ENCODE measurements at regions not wholly inside any gene's neighbourhood (a gene's known extent, or its start where the extent isn't known, plus 50 kb on each side); places are given as distances from the start of the nearest gene placed in this dataset.

GRCh38 chr4:3706111-3706511 lies 60.1 kb upstream of the ADRA2C start:
- Histone ChIP-seq H3K79me2 (ENCODE audit: insufficient read depth, low read length) (no peaks in the 10 kb centered on the region), H4K20me1 (ENCODE audit: insufficient read depth, low read length) (no peaks in the 10 kb centered on the region), H2AFZ (ENCODE audit: low read length) (no peak overlapping the region), H3K9ac (ENCODE audit: insufficient read depth, low read depth, low read length) (no peak overlapping the region), H3K27ac (ENCODE audit: extremely low read length, insufficient read depth, low read length) (no peak overlapping the region), H3K27me3 (ENCODE audit: control insufficient read depth in 1 of 2, insufficient read depth in 2 of 2, low read length in 2 of 2) (peaks cover 16 to 84% of the 10 kb centered on the region in 2 experiments; a peak in 4 of 5 replicates), H3K4me3 (replicated peaks in 1 of 3; ENCODE audit: insufficient read depth in 1 of 3, low read depth in 2 of 3, low read length in 3 of 3) (no peak overlapping the region), H3K4me2 (ENCODE audit: low read depth, low read length) (no peak overlapping the region), H3K4me1 (ENCODE audit: insufficient read depth, low read length) (peaks cover 15% of the 10 kb centered on the region; the same call in 1 of the 2 replicates), H3K36me3 (replicated peaks in 1 of 2; ENCODE audit: control insufficient read depth in 1 of 2, insufficient read depth in 2 of 2, low read length in 2 of 2) (no peaks in the 10 kb centered on the region), H3K9me3 (ENCODE audit: low read length) (no peaks in the 10 kb centered on the region)
- ATAC-seq: no peak
- ChIA-PET POLR2A (no interaction called here), CTCF (ENCODE audit: low intra/inter-chr PET ratio, low total read pairs) (no interaction called here)
- TF ChIP-seq ZSCAN22 (CRISPR knock-in tag; IDR thresholded peaks at IDR 0.05): no peak
- no peak for TF ChIP-seq MATR3 (CRISPR knock-in tag; IDR thresholded peaks at IDR 0.05)
- no peak for TF ChIP-seq LBX2 (CRISPR knock-in tag; IDR thresholded peaks at IDR 0.05; ENCODE audit: borderline replicate concordance)
- no peak for TF ChIP-seq ZBED4 (CRISPR knock-in tag; IDR thresholded peaks at IDR 0.05; ENCODE audit: borderline replicate concordance)
- no peak for TF ChIP-seq ERF (CRISPR knock-in tag; IDR thresholded peaks at IDR 0.05)
- no peak for TF ChIP-seq ZNF224 (CRISPR knock-in tag; IDR thresholded peaks at IDR 0.05)
- no peak for TF ChIP-seq ZNF33A (CRISPR knock-in tag; IDR thresholded peaks at IDR 0.05; ENCODE audit: borderline replicate concordance)
- TF ChIP-seq ZNF547 (CRISPR knock-in tag; IDR thresholded peaks at IDR 0.05): no peak
- no peak for TF ChIP-seq MAFG (CRISPR knock-in tag; IDR thresholded peaks at IDR 0.05)
- no peak for TF ChIP-seq RXRB (CRISPR knock-in tag; IDR thresholded peaks at IDR 0.05; ENCODE audit: borderline replicate concordance)
- TF ChIP-seq CC2D1A (CRISPR knock-in tag; IDR thresholded peaks at IDR 0.05): no peak
- no peak for TF ChIP-seq GABPA (IDR thresholded peaks at IDR 0.05; ENCODE audit: low read depth, low read length)
- TF ChIP-seq GABPA (CRISPR knock-in tag; IDR thresholded peaks at IDR 0.05; ENCODE audit: low read depth): no peak
- no peak for TF ChIP-seq ZNF614 (CRISPR knock-in tag; IDR thresholded peaks at IDR 0.05; ENCODE audit: borderline replicate concordance)
- no peak for TF ChIP-seq ZBTB2 (CRISPR knock-in tag; IDR thresholded peaks at IDR 0.05; ENCODE audit: low read depth)
- no peak for TF ChIP-seq ZNF775 (CRISPR knock-in tag; IDR thresholded peaks at IDR 0.05; ENCODE audit: borderline replicate concordance)
- TF ChIP-seq RORA (CRISPR knock-in tag; IDR thresholded peaks at IDR 0.05): no peak
- no peak for TF ChIP-seq POGZ (CRISPR knock-in tag; IDR thresholded peaks at IDR 0.05)
- no peak for TF ChIP-seq ZNF468 (CRISPR knock-in tag; IDR thresholded peaks at IDR 0.05)
- no peak for TF ChIP-seq GLMP (CRISPR knock-in tag; IDR thresholded peaks at IDR 0.05; ENCODE audit: borderline replicate concordance)
- TF ChIP-seq TCF12 (IDR thresholded peaks at IDR 0.05): no peak
- no peak for TF ChIP-seq TCF12 (CRISPR knock-in tag; IDR thresholded peaks at IDR 0.05)
- no peak for FAIRE-seq
- 0% methylated on average over 1 of the region's 10 CpGs for WGBS (ENCODE audit: low lambda C conversion rate)
- BruUV-seq (replicated peaks): no TSS peak
- no peak for DNase-seq (ENCODE audit: low spot score)
- intact Hi-C loops (cut with micrococcal nuclease; ENCODE audit: unreplicated experiment): no loop called here
- in situ Hi-C loops (cut with HindIII; ENCODE audit: extremely low pct_ligation_motif_present, low pct_unique_long_range_greater_than_20kb): no loop called here
